PC-3 (cell line): ENCODE measurements at regions not wholly inside any gene's neighbourhood (a gene's known extent, or its start where the extent isn't known, plus 50 kb on each side); places are given as distances from the start of the nearest gene placed in this dataset.

Experiments used
- ATAC-seq: fragments of 200-7000 bp; cut with Tn5 transposase; 2 replicates; pipeline ENCODE4 v1.9.1; 2020; ENCODE audit warnings: mild to moderate bottlenecking, moderate library complexity
- BruUV-seq: library from RNA; stranded (reverse); fragments of 400-500 nt; replicated peaks from 2 replicates; lab custom pipeline; 2021; lab: Mats Ljungman, UMichigan
- CTCF ChIA-PET: fragments of 300-600 bp; sonication (Branson Sonifier 250); formaldehyde crosslinking; loops from one replicate; lab custom pipeline; 2022; ENCODE audit warnings: antibody characterized with exemption; lab: Charles Lee
- POLR2A ChIA-PET: fragments of 300-600 bp; sonication (Branson Sonifier 250); formaldehyde crosslinking; loops from one replicate; lab custom pipeline; 2022; ENCODE audit warnings: antibody characterized with exemption; ENCODE audit not compliant: unreplicated experiment; lab: Charles Lee
- DNase-seq: peaks from one replicate; pipeline ENCODE4 v3.0.0-alpha.2; 2015
- H2AFZ ChIP-seq: fragments of 300-600 bp; sonication (generic); 2 replicates; pipeline ENCODE4 v1.6.0; 2016; ENCODE audit warnings: antibody characterized with exemption, low read length
- H3F3A ChIP-seq: fragments of 300-600 bp; sonication (generic); one replicate; pipeline ENCODE4 v1.6.0; 2017; ENCODE audit warnings: antibody characterized with exemption, low read length, control low read depth, mild to moderate bottlenecking; ENCODE audit not compliant: unreplicated experiment
- H3K27ac ChIP-seq: fragments of 300-600 bp; sonication (generic); 2 replicates; pipeline ENCODE4 v1.5.1; 2016; ENCODE audit warnings: mild to moderate bottlenecking, low read length
- H3K27me3 ChIP-seq: fragments of 300-600 bp; sonication (generic); 2 replicates; pipeline ENCODE4 v1.6.1; 2016; ENCODE audit warnings: low read length, mixed read lengths
- H3K36me3 ChIP-seq: fragments of 300-600 bp; sonication (generic); 2 replicates; pipeline ENCODE4 v1.6.1; 2016; ENCODE audit warnings: low read depth, mixed run types, low read length, mixed read lengths
- H3K4me1 ChIP-seq: fragments of 300-600 bp; sonication (generic); 2 replicates; pipeline ENCODE4 v1.5.1; 2016; ENCODE audit warnings: low read length; ENCODE audit not compliant: insufficient read depth
- H3K4me2 ChIP-seq: fragments of 300-600 bp; sonication (generic); 2 replicates; pipeline ENCODE4 v1.6.0; 2016; ENCODE audit warnings: low read length
- H3K4me3 ChIP-seq: fragments of 300-600 bp; sonication (generic); 2 replicates; pipeline ENCODE4 v1.5.1; 2016; ENCODE audit warnings: mild to moderate bottlenecking, low read length, mixed read lengths
- H3K79me2 ChIP-seq: fragments of 300-600 bp; sonication (generic); 2 replicates; pipeline ENCODE4 v1.6.1; 2017; ENCODE audit warnings: low read length, mixed read lengths
- H3K9ac ChIP-seq: fragments of 300-600 bp; sonication (generic); 2 replicates; pipeline ENCODE4 v1.6.0; 2016; ENCODE audit warnings: mild to moderate bottlenecking, low read length
- H3K9me2 ChIP-seq: fragments of 300-600 bp; sonication (generic); replicated peaks from 2 replicates; pipeline ENCODE4 v1.6.1; 2016; ENCODE audit warnings: mixed run types, low read length, mixed read lengths
- H3K9me3 ChIP-seq: fragments of 300-600 bp; sonication (generic); 2 replicates; pipeline ENCODE4 v1.6.1; 2016; ENCODE audit warnings: low read length, mixed read lengths
- H4K20me1 ChIP-seq: fragments of 300-600 bp; sonication (generic); 2 replicates; pipeline ENCODE4 v1.6.1; 2016; ENCODE audit warnings: low read length, mixed read lengths
- CTCF ChIP-seq: fragments of 300-600 bp; sonication (generic); conservative IDR thresholded peaks from 2 replicates; pipeline ENCODE4 v1.5.1; 2017; ENCODE audit warnings: antibody characterized with exemption, low read depth, mild to moderate bottlenecking, low read length
- EZH2 ChIP-seq: fragments of 300-600 bp; sonication (generic); IDR thresholded peaks from one replicate; pipeline ENCODE4 v1.6.1; 2017; ENCODE audit warnings: antibody characterized with exemption, mild to moderate bottlenecking, low read length; ENCODE audit not compliant: unreplicated experiment
- EZH2phosphoT487 ChIP-seq: fragments of 300-600 bp; sonication (generic); IDR thresholded peaks from 2 replicates; pipeline ENCODE4 v1.6.1; 2018; ENCODE audit warnings: mild to moderate bottlenecking, antibody characterized with exemption, low read length, borderline replicate concordance
- intact Hi-C: fragments of 100-400 bp; cut with micrococcal nuclease; formaldehyde crosslinking; loops from 2 replicates; pipeline ENCODE4 v1.9.0; 2023

- Histone ChIP-seq H3K4me2 (no peak overlapping the region), H3F3A (no peaks in the 10 kb centered on the region), H3K4me1 (no peaks in the 10 kb centered on the region), H3K9me3 (no peaks in the 10 kb centered on the region), H2AFZ (no peak overlapping the region), H3K36me3 (no peaks in the 10 kb centered on the region), H3K9me2 (no peaks in the 10 kb centered on the region), H3K27ac (no peak overlapping the region), H3K27me3 (no peaks in the 10 kb centered on the region), H4K20me1 (no peaks in the 10 kb centered on the region), H3K79me2 (no peaks in the 10 kb centered on the region), H3K9ac (no peak overlapping the region), H3K4me3 (no peak overlapping the region)
- ChIA-PET CTCF (no interaction called here), POLR2A (no interaction called here)
- no TSS peak for BruUV-seq
- ATAC-seq (no peak), DNase-seq (no peak)
- intact Hi-C loops, result no loop called here
- no peak for TF ChIP-seq EZH2
- TF ChIP-seq CTCF, result no peak
- no peak for TF ChIP-seq EZH2phosphoT487
These were observed 957.9 kb upstream of the USP15 start for GRCh38 chr12:61302282-61302681.

DNA sequence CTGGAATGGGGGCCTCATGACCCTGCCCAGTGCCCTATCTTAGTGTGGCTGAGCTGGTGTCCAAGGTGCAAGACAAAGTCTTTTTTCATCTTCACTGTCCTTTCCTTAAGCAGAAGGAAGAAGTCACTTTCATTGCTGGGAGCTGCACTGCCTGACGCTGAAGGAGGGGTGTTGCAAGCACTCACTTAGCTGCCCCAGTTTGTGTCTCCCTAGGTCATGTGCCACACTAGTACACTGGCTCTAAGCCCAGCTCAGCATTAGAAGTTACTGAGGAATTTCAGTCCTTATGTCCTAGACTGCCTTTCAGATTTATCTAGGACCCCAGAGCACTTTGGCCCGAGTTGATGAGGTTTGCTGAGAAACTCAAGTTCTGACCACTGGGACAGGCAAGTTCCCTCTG is 952.0 kb upstream of the USP15 start:
- intact Hi-C loops, result no loop called here
- BruUV-seq, result no TSS peak
- Histone ChIP-seq H3K79me2 (no peaks in the 10 kb centered on the region), H3K27me3 (no peaks in the 10 kb centered on the region), H3K4me3 (no peak overlapping the region), H3K4me1 (no peaks in the 10 kb centered on the region), H3K4me2 (no peak overlapping the region), H3K9me2 (no peaks in the 10 kb centered on the region), H3K9ac (no peak overlapping the region), H3K36me3 (no peaks in the 10 kb centered on the region), H4K20me1 (no peaks in the 10 kb centered on the region), H3F3A (no peaks in the 10 kb centered on the region), H2AFZ (no peak overlapping the region), H3K27ac (no peak overlapping the region), H3K9me3 (no peaks in the 10 kb centered on the region)
- no peak for TF ChIP-seq CTCF
- TF ChIP-seq EZH2phosphoT487, result no peak
- TF ChIP-seq EZH2, result no peak
- ChIA-PET CTCF (no interaction called here), POLR2A (no interaction called here)
- ATAC-seq, result no peak
- no peak for DNase-seq

DNA sequence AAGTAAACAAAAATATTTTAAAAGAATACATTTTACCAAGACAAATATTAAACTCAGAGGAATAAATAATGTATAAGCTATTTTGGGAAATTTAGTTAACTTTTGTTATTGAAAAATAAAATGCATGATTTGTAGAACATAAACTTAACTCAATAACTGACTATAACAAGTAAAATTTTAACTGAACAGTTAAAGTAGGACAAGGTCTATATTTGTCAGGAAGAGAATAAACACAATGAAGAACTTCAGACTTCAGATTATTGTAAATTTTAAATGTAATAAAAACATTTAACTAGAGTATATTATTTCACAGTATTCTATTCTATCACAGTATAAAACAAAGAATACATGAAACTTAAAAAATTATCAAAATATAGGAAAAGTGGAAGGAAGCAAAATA is 948.8 kb upstream of the USP15 start:
- BruUV-seq, result no TSS peak
- H3K4me3 ChIP-seq, result no peak overlapping the region
- ChIA-PET POLR2A (no interaction called here), CTCF (no interaction called here)
- no peaks in the 10 kb centered on the region for H3K4me1 ChIP-seq
- H3K27ac ChIP-seq, result no peak overlapping the region
- no peak for DNase-seq
- H3K36me3 ChIP-seq, result no peaks in the 10 kb centered on the region
- ATAC-seq, result no peak
- H3K9me2 ChIP-seq, result no peaks in the 10 kb centered on the region
- H3K79me2 ChIP-seq, result no peaks in the 10 kb centered on the region
- no peaks in the 10 kb centered on the region for H3K27me3 ChIP-seq
- intact Hi-C loops, result no loop called here
- no peaks in the 10 kb centered on the region for H3F3A ChIP-seq
- H3K9me3 ChIP-seq, result no peaks in the 10 kb centered on the region
- H3K4me2 ChIP-seq, result no peak overlapping the region
- no peaks in the 10 kb centered on the region for H4K20me1 ChIP-seq
- no peak for TF ChIP-seq CTCF
- no peak overlapping the region for H3K9ac ChIP-seq
- H2AFZ ChIP-seq, result no peak overlapping the region
